ENCODE measurements at regions not wholly inside any gene's neighbourhood (a gene's known extent, or its start where the extent isn't known, plus 50 kb on each side); places are given as distances from the start of the nearest gene placed in this dataset.

DNA sequence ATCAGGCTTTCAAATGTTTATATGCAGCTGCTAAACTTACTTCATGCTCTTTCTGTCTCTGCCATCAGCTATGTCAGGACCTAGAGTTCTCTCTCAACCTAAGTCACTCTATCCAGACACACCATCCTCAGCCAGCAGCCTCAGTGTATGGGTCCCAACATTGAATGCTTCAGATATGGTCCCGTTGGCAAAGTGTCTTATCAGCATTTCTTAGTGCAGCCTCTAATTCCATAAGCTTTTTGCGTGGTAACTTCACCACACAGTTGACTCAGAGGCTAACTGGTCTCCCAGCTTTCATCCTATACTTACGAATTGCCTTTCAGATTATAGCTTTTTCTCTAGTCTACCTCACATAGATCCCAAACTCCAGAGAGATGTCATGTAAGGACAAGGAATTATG lies 402.9 kb upstream of the EEF2KMT start:
- CTCF ChIA-PET: interaction anchor here (2.0 to 2.7 kb wide), 2 partner anchors 11 to 116 kb away, joined by 5 to 9 read pairs; no protein-coding TSS in a partner anchor

DNA sequence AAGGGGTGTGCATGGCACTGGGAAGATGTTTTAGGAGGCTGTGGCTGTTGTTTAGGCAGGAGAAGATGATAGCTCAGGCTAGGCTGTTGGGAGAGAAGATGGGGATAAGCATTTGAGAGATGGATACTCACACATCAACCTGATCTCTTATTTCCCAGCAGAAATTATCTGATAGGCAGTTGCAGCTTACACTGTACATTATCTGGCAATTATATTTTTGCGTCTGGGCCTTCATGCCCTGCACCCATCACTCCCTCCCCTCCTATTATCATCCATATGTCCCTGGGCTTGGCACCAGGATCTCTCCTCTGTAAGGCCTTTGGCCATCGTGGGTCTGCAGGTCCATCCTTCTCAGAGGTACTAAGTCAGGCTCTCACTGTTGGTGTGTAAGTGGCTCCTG lies 401.0 kb upstream of the EEF2KMT start:
- Mint-ChIP-seq H3K27me3 (no peaks in the 10 kb centered on the region), H3K9me3 (peaks cover 4% of the 10 kb centered on the region), H3K4me1 (no peaks in the 10 kb centered on the region), H3K36me3 (no peaks in the 10 kb centered on the region), H3K4me3 (no peak overlapping the region), H3K27ac (no peak overlapping the region)
- CTCF ChIA-PET: no interaction called here
- DNase-seq: no peak

More for the DNA sequence above, 402.9 kb upstream of the EEF2KMT start:
- Mint-ChIP-seq H3K36me3 (no peaks in the 10 kb centered on the region), H3K4me1 (no peaks in the 10 kb centered on the region), H3K4me3 (no peak overlapping the region), H3K27me3 (no peaks in the 10 kb centered on the region), H3K9me3 (peaks cover 4% of the 10 kb centered on the region), H3K27ac (no peak overlapping the region)
- DNase-seq: no peak

DNA sequence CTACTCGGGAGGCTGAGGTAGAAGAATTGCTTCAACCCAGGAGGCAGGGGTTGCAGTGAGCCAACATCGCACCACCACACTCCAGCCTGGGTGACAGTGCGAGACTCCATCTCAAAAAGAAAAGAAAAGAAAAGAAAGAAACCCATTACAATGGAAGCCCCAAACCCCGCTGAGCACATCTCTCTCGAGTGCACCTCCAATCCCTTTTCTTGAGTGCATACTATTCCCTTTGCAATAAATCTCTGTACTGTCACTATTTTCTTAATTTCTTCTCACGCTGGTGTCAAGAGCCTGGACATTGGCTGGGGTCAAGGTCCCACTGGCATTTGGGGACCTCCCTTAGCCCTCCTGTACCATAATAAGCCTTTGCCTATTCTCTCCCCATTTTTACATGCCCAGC lies 398.4 kb upstream of the EEF2KMT start:
- no peak overlapping the region for H3K27ac Mint-ChIP-seq
- CTCF ChIA-PET: no interaction called here
- no peaks in the 10 kb centered on the region for H3K4me1 Mint-ChIP-seq
- H3K36me3 Mint-ChIP-seq: no peaks in the 10 kb centered on the region
- no peak for DNase-seq
- H3K9me3 Mint-ChIP-seq: peaks cover 4% of the 10 kb centered on the region
- no peak overlapping the region for H3K4me3 Mint-ChIP-seq
- H3K27me3 Mint-ChIP-seq: no peaks in the 10 kb centered on the region

DNA sequence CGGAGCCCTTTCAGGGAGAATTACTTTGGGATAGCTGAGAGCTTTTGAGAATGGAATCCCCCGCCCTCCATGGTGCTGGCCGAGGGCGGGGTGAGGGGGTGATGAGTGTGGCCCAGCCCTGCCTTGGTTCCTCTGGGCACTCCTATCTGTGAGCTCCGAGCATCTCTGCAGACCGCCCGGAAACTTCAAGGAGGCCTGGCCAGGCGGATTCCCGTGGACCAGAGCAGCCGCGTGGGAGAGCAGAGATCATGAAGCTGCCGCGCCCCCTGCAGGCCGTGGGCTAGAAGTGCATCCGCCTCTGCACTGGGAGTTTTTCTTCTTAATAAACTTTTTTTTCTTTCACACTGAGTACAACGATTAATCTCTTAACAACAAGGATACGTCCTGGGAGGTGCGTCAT lies 392.9 kb upstream of the EEF2KMT start:
- Mint-ChIP-seq H3K36me3 (no peaks in the 10 kb centered on the region), H3K4me3 (no peak overlapping the region), H3K9me3 (no peaks in the 10 kb centered on the region), H3K27ac (no peak overlapping the region), H3K4me1 (no peaks in the 10 kb centered on the region), H3K27me3 (no peaks in the 10 kb centered on the region)
- CTCF ChIA-PET: interaction anchor here (1.9 kb wide), 1 partner anchor 11 kb away, joined by 5 read pairs; no protein-coding TSS in a partner anchor
- peak; percentile 37 for DNase-seq

DNA sequence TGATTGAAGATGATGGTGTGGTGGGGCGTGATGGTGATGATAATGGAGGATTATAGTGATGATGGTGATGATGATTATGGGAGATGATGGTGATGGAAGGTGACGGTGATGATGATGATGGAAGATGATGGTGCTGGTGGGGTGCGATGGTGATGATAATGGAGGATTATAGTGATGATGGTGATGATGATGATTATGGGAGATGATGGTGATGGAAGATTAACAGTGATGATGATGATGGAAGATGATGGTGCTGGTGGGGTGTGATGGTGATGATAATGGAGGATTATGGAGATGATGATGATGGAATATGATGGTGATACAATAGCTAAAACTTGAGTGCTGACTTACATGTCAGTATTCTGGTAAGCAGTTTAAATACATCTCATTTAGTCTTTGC lies 391.0 kb upstream of the EEF2KMT start:
- Mint-ChIP-seq H3K27me3 (no peaks in the 10 kb centered on the region), H3K36me3 (no peaks in the 10 kb centered on the region), H3K4me3 (no peak overlapping the region), H3K9me3 (no peaks in the 10 kb centered on the region), H3K27ac (no peak overlapping the region), H3K4me1 (no peaks in the 10 kb centered on the region)
- no peak for DNase-seq
- CTCF ChIA-PET: no interaction called here

DNA sequence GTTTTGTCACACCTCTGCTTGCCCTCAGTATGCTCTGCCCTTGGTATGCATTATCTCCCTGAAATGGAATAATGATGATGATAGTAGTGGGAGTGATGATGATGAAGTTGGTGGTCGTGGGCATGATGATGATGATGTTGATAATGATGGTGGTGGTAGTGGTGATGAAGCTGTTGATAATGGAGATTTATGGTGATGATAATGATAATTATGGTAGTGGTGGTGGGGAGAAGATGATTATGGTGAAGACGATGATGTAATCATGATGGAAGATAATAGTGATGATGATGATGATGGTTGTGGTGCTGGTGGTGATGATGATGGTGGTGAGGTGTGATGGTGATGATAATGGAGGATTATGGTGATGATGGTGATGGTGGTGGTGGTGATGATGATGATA lies 390.1 kb upstream of the EEF2KMT start:
- H3K4me3 Mint-ChIP-seq: no peak overlapping the region
- H3K4me1 Mint-ChIP-seq: no peaks in the 10 kb centered on the region
- no peaks in the 10 kb centered on the region for H3K36me3 Mint-ChIP-seq
- H3K27ac Mint-ChIP-seq: no peak overlapping the region
- CTCF ChIA-PET: no interaction called here
- no peaks in the 10 kb centered on the region for H3K27me3 Mint-ChIP-seq
- no peaks in the 10 kb centered on the region for H3K9me3 Mint-ChIP-seq
- DNase-seq: no peak

DNA sequence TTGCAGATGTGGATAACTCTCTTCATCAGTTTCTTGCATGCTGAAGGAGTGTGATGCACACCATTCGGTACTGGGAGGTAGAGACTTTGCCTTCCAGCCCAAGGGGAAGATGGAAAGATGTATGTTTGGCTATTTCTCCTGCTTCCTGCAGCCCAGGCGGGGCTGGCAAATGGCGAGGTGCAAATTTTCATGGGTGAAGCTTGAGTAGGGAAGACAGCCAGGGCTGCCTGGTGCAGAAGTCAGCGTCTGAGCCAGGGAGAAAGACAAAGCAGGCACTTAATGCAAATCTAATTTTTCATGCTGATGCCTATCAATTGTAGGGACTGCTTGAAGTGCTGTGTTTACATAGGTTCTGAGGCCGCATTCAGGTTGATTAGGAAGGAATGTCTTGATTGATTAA lies 384.7 kb upstream of the EEF2KMT start:
- CTCF ChIA-PET: no interaction called here
- Mint-ChIP-seq H3K4me1 (no peaks in the 10 kb centered on the region), H3K4me3 (no peak overlapping the region), H3K9me3 (no peaks in the 10 kb centered on the region), H3K27ac (no peak overlapping the region), H3K36me3 (no peaks in the 10 kb centered on the region), H3K27me3 (peaks cover 4% of the 10 kb centered on the region)
- no peak for DNase-seq

DNA sequence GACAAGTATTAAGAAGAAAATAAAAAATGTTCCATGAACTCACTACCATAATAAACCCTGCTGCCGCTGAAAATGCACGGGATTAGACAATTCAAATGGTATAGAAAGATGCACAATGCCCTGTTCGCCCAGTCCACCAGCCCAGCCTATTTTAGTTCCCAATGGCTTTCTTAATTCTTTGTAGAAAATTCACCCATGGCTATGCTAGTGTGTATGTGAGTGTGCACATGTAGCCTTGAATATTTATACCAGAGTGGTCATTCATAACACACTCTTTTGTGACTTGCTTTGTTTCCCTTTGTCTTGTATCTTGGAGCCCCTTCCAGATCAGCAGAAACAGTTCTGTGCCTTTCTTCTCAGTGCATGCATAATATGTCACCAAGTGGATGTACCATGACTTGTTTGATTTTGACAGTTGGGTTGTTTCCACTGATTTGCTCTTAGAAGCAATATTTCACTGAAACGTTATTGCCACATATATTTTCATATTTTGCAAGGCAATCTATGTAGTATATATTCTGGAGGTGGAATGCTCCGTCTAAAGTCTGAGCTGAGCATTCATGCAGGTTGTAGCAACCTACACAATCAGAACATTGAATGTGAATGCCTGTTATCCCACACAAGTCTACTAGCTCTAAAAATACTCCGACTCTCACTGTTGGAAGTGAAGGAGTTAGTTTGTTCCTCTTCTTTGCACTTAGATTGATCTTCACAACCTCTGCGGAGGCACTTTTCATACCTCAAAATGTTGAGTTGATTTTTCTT lies 383.0 kb upstream of the EEF2KMT start:
- no peak overlapping the region for H3K4me3 Mint-ChIP-seq
- no peaks in the 10 kb centered on the region for H3K4me1 Mint-ChIP-seq
- no peak overlapping the region for H3K27ac Mint-ChIP-seq
- H3K9me3 Mint-ChIP-seq: no peaks in the 10 kb centered on the region
- CTCF ChIA-PET: no interaction called here
- H3K27me3 Mint-ChIP-seq: peaks cover 4% of the 10 kb centered on the region
- no peak for DNase-seq
- no peaks in the 10 kb centered on the region for H3K36me3 Mint-ChIP-seq

DNA sequence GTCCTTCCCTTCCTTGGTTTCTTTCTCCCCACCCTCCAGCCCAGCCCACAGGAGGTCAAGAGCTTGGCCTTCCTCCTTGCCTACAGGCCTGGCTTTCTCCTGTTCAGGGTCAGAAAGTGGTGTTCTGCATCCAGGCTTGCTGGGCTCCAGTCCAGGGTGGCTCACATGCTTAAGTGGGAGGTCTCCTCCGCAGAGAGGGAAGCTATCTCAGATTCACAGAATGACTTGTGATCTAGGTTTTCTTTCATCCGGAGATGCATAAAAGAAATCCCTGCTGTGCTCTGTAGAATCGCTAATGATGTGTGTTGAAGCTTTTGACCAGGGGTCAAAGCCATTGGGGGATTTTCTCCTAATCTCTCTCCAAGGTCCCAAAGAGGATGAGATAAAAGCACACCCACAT lies 382.3 kb upstream of the EEF2KMT start:
- CTCF ChIA-PET: no interaction called here
- H3K9me3 Mint-ChIP-seq: no peaks in the 10 kb centered on the region
- H3K4me1 Mint-ChIP-seq: no peaks in the 10 kb centered on the region
- no peaks in the 10 kb centered on the region for H3K36me3 Mint-ChIP-seq
- no peak overlapping the region for H3K27ac Mint-ChIP-seq
- no peak overlapping the region for H3K4me3 Mint-ChIP-seq
- DNase-seq: no peak
- peaks cover 4% of the 10 kb centered on the region for H3K27me3 Mint-ChIP-seq

DNA sequence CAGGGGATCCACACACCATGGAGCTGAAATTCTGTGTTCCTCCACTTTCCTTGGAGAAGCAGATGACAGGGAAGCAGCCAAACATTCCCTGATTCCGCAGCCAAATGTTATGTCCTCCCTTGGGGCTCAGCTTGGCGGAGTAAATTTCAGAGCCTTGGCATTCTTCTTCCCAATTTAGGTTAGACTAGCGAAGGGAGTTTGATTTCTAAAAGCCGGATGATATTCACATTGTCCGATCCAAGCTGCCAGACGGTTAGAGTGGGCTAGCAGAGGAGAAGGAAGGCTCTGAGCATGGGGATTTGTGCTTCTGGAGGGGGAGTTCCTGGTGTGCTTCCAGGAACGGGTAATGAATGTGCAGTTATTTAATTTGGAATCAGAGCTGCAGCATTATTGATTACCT lies 380.4 kb upstream of the EEF2KMT start:
- CTCF ChIA-PET: no interaction called here
- no peak overlapping the region for H3K4me3 Mint-ChIP-seq
- H3K27ac Mint-ChIP-seq: no peak overlapping the region
- H3K36me3 Mint-ChIP-seq: no peaks in the 10 kb centered on the region
- no peaks in the 10 kb centered on the region for H3K4me1 Mint-ChIP-seq
- DNase-seq: no peak
- H3K9me3 Mint-ChIP-seq: no peaks in the 10 kb centered on the region
- peaks cover 4% of the 10 kb centered on the region for H3K27me3 Mint-ChIP-seq

DNA sequence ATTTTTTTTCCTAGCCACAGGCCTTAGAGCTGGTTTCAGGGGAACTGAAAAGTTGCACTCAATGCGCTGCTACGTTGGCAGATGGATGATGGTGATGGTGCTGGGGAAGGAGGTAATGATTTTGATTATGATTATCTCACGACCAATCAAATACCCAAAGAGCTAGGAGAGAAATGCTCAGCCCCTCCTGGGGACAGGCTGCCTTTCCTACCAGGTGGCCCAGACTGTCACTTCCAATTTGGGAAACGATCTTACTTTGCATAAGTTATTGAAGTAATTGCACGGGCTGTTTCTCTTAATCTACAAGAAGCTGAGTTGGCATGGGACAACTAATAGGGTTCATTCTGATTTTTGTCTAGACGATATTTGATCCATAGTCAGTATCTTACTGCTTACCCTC lies 379.7 kb upstream of the EEF2KMT start:
- H3K4me3 Mint-ChIP-seq: no peak overlapping the region
- CTCF ChIA-PET: no interaction called here
- H3K27ac Mint-ChIP-seq: no peak overlapping the region
- no peaks in the 10 kb centered on the region for H3K36me3 Mint-ChIP-seq
- H3K27me3 Mint-ChIP-seq: peaks cover 2% of the 10 kb centered on the region
- H3K4me1 Mint-ChIP-seq: no peaks in the 10 kb centered on the region
- H3K9me3 Mint-ChIP-seq: no peaks in the 10 kb centered on the region
- DNase-seq: no peak

DNA sequence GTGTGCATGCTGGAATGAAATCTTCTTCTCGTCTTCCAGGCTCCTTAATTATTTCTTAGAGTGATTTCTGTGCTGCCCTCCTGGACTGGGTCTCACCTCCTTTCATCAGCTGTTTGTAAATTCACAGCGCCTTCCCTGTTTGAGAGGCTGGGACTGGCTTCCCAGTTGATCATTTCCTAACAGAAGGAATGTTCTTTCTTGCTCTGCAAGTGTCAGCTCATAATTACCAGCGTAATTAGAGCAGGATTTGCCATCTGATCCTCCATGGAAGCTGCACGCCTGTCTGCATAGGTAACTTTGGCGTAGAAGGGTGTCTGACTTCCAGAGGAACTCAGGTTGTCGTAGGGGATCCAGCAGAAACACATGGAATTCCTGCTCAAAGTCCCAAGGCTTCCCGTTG lies 375.0 kb upstream of the EEF2KMT start:
- no peak for DNase-seq

DNA sequence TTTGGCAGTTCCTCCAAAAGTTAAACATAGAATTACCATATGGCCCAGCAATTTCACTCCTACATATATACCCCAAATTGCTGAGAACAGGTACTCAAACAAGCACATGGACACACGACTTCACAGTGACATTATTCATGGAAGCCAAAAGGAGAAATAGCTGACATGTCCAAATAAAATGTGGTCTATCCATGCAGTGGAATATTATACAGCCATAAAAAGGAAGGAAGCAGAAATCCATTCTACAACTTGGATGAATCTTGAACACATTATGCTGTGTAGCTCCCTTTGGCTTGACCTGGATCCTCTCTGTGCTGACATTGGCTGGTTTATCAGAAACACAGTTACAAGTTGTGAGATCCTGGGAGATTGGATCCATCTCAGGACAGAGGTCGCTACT lies 370.9 kb upstream of the EEF2KMT start:
- H3K4me3 Mint-ChIP-seq: no peak overlapping the region

More for the DNA sequence above, 375.0 kb upstream of the EEF2KMT start:
- no peaks in the 10 kb centered on the region for H3K36me3 Mint-ChIP-seq
- H3K4me1 Mint-ChIP-seq: no peaks in the 10 kb centered on the region
- no peak overlapping the region for H3K4me3 Mint-ChIP-seq
- H3K27ac Mint-ChIP-seq: no peak overlapping the region
- CTCF ChIA-PET: no interaction called here
- peaks cover 6% of the 10 kb centered on the region for H3K9me3 Mint-ChIP-seq
- H3K27me3 Mint-ChIP-seq: no peaks in the 10 kb centered on the region

DNA sequence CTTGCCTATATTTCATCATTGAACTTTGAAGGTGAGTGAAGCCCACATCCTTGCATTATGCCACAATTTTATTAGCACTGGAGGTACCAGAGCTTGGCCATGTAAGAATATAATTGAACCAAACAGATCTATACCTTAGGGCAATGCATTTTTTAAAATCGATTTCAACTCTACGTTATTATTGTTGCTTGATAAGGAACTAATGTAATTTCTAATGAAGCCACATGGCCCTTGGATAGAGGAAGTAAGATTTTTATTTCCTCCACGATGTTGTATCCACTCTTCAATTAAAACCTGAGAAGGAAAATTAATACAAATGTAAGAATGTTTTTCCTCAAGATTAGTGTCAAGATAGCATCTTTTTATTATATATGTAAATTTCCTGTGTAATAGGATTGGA lies 370.0 kb upstream of the EEF2KMT start:
- CTCF ChIA-PET: no interaction called here
- DNase-seq: no peak
- Mint-ChIP-seq H3K4me3 (no peak overlapping the region), H3K27ac (no peak overlapping the region), H3K9me3 (peaks cover 6% of the 10 kb centered on the region), H3K36me3 (no peaks in the 10 kb centered on the region), H3K27me3 (no peaks in the 10 kb centered on the region), H3K4me1 (no peaks in the 10 kb centered on the region)

More for the DNA sequence above, 370.9 kb upstream of the EEF2KMT start:
- Mint-ChIP-seq H3K27ac (no peak overlapping the region), H3K9me3 (peaks cover 6% of the 10 kb centered on the region), H3K27me3 (no peaks in the 10 kb centered on the region), H3K4me1 (no peaks in the 10 kb centered on the region), H3K36me3 (no peaks in the 10 kb centered on the region)
- CTCF ChIA-PET: no interaction called here
- no peak for DNase-seq

DNA sequence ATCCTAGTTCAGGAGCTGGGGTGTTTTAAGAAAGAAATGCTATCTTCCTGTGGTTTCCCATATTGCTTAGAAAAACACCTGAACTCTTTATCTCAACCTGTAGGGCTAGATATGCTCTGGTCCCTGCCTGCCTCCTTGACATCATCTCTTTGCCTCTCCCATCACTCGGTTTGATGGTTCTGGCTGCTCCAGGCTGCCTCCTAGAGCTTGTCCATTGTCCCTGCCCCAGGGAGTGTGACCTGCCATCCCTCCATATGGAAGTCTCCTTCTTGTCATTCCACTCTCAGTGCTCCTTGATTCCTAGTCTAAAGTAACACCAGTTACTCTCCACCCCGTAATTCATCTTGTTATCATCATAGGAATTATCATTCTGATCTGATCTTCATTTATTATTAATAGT lies 369.0 kb upstream of the EEF2KMT start:
- Mint-ChIP-seq H3K27ac (no peak overlapping the region), H3K4me3 (no peak overlapping the region), H3K36me3 (no peaks in the 10 kb centered on the region), H3K4me1 (no peaks in the 10 kb centered on the region), H3K9me3 (peaks cover 6% of the 10 kb centered on the region), H3K27me3 (no peaks in the 10 kb centered on the region)
- DNase-seq: no peak
- CTCF ChIA-PET: no interaction called here

DNA sequence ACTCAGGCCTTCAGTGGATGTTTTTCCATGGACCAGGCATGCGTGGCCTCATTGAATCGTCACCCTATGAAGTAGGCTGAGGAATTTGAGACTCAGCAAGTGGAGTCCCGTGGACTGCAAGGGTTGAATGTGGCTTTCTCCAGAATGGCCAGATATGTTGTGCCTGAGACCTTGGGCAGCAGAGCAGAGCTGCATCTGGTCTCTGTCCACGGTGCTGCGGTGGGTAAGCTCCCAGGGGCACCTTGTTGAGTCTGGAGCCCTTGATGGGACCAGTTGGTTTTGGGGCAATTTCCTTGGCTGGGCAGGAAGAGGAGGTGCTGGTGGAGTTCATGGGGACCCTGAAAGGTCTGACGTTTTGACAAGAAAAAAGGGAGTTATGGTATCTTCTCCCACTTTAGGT lies 368.1 kb upstream of the EEF2KMT start:
- Mint-ChIP-seq H3K27me3 (no peaks in the 10 kb centered on the region), H3K27ac (no peak overlapping the region), H3K4me3 (no peak overlapping the region), H3K4me1 (no peaks in the 10 kb centered on the region), H3K9me3 (peaks cover 6% of the 10 kb centered on the region), H3K36me3 (no peaks in the 10 kb centered on the region)
- CTCF ChIA-PET: no interaction called here
- DNase-seq: no peak
